PFSK-1 (cell line): ENCODE measurements at regions not wholly inside any gene's neighbourhood (a gene's known extent, or its start where the extent isn't known, plus 50 kb on each side); places are given as distances from the start of the nearest gene placed in this dataset.

Experiments used
- FOXP2 ChIP-seq: optimal IDR thresholded peaks from 2 replicates; pipeline ENCODE3; 2011; ENCODE audit warnings: borderline replicate concordance, control low read depth, inconsistent platforms; ENCODE audit not compliant: insufficient read depth; ENCODE audit errors: extremely low read length, extremely low read depth
- POLR2AphosphoS5 ChIP-seq: IDR thresholded peaks from 2 replicates; pipeline ENCODE4 v1.6.1; 2012; ENCODE audit warnings: low read depth, mild to moderate bottlenecking, control low read depth, low read length, moderate library complexity
- SIN3A ChIP-seq: IDR thresholded peaks from 2 replicates; pipeline ENCODE4 v1.6.1; 2012; ENCODE audit warnings: mild to moderate bottlenecking, low read length, moderate library complexity, borderline replicate concordance; ENCODE audit not compliant: insufficient read depth
- TAF1 ChIP-seq: IDR thresholded peaks from 2 replicates; pipeline ENCODE4 v1.6.1; 2012; ENCODE audit warnings: low read length, control low read depth, borderline replicate concordance; ENCODE audit not compliant: insufficient read depth

DNA sequence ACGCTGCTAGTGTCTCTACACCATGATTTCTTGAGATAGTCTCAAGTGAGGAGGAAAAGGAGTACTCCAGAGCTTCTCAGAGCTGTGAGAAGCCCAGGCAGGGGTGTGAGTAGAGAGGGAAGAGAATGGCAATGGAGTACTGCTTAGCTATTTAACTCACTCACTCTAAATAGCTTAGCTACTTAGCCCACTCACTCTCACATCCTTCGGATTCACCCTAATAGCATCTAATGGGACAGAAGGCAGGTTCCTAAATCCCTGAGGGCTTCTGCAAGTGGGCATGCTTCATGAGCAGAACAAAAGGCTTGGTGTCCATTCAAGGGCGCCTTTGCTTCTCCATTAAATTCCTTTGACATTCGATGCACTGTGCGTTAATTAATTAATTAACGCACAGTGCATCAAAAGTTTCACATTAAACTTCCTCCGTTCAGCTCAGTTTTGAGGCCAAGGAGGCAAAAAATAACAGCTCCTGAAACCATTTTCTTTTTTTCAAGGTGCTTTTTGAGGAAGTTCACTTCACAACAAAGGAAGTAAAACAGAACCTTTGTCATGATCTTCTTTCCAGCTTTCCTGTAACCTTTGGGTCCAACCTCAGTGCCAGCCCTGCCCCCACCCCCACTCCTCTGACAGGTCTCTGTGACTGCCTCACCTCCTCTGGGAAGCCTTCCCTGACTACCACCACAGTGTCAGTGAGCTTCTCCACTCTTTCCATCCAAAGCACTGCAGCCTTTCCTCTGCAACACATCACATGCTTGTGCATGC is 294.0 kb downstream of the SEC61B start:
- no peak for TF ChIP-seq TAF1
- no peak for TF ChIP-seq FOXP2
- no peak for TF ChIP-seq POLR2AphosphoS5
- TF ChIP-seq SIN3A: no peak
